Fibroblast of lung (primary cell): ENCODE measurements at regions not wholly inside any gene's neighbourhood (a gene's known extent, or its start where the extent isn't known, plus 50 kb on each side); places are given as distances from the start of the nearest gene placed in this dataset.

ENCODE experiments used
- CTCF ChIP-seq, 2 donors: IDR thresholded peaks in 1 of 2; conservative IDR thresholded peaks in 1 of 2; 1 replicate in 1 of 2; 2 replicates in 1 of 2; pipeline ENCODE4 v1.5.1; 2011 to 2012; ENCODE audit warnings: low read length in 2 of 2, control low read depth in 1 of 2, inconsistent platforms in 1 of 2, low read depth in 1 of 2, mild to moderate bottlenecking in 1 of 2
- EZH2 ChIP-seq: IDR thresholded peaks from 2 replicates; pipeline ENCODE4 v1.5.1; 2012; ENCODE audit warnings: low read length, control low read depth, mild to moderate bottlenecking; ENCODE audit errors: missing control alignments

DNA sequence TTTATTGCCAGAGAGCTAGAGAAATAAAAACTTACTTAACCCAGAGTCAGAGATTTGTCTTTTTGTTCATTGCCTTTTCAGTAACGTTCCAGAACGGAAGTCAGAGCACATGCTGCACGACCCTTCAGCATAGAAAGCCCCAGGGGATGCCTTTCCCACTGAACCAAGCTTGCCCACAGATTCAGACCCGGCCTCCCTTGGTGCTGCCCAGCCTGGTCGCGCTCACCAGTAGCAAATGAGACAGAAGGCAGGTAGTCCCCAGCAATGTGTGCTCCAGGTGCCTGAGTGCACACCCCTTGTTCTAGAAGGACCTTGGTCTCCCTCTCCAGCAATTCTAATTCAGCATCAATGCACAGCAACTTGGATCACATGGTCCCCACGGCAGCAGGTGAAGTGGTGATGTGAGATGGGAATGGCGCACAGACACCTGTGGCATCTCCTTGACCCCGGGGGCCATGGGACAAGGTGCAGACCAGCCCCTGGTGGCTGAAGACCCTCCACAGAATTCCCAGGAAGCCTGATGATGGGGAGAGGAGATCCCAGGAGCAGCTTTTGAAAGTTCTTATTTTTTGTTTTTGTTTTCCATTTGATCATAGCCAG, 91.8 kb upstream of the IQSEC1 start:
- TF ChIP-seq CTCF (conservative IDR thresholded peaks at IDR 0.05 in 1 of 2, IDR thresholded peaks at IDR 0.05 in 1 of 2; ENCODE audit: low read depth in 1 of 2, low read length in 2 of 2): no peak
- no peak for TF ChIP-seq EZH2
